HepG2 (cell line): ENCODE measurements at regions not wholly inside any gene's neighbourhood (a gene's known extent, or its start where the extent isn't known, plus 50 kb on each side); places are given as distances from the start of the nearest gene placed in this dataset.

Source experiments
- ATAC-seq: fragments of 200-7000 bp; cut with Tn5 transposase; 3 replicates; pipeline ENCODE4 v1.9.1; 2020; ENCODE audit warnings: mild to moderate bottlenecking, moderate library complexity
- BruUV-seq: library from RNA; stranded (reverse); fragments of 400-500 nt; replicated peaks from 2 replicates; lab custom pipeline; 2021; lab: Mats Ljungman, UMichigan
- CTCF ChIA-PET: fragments of 300-600 bp; formaldehyde crosslinking; extraction: SDS; loops from one replicate; lab custom pipeline; 2021; ENCODE audit warnings: low total read pairs, inconsistent platforms, low intra/inter-chr PET ratio; lab: Yijun Ruan, JAX
- POLR2A ChIA-PET: fragments of 350-600 bp; sonication (Branson Sonifier 250); formaldehyde crosslinking; loops from one replicate; lab custom pipeline; 2020; ENCODE audit warnings: antibody characterized with exemption, inconsistent platforms; lab: Yijun Ruan, JAX
- DNase-seq: peaks from one replicate; pipeline ENCODE4 v3.0.0-alpha.2; 2015; ENCODE audit warnings: low spot score
- FAIRE-seq: peaks from 3 replicates; lab custom pipeline; 2011; peaks lifted over from hg19 to GRCh38; lab: Jason Lieb, UNC
- H2AFZ ChIP-seq: one replicate; pipeline ENCODE4 v1.6.1; 2011; ENCODE audit warnings: low read length, inconsistent platforms
- H3K27ac ChIP-seq: fragments of 300-600 bp; 3 replicates; pipeline ENCODE4 v1.8.0; 2011; ENCODE audit warnings: mixed run types, mild to moderate bottlenecking, mixed read lengths, low read length, inconsistent platforms; ENCODE audit not compliant: insufficient read depth; ENCODE audit errors: extremely low read length
- H3K27me3 ChIP-seq, 2 experiments: fragments of 200-600 bp in 1 of 2; 2 replicates in 1 of 2; 3 replicates in 1 of 2; pipeline versions ENCODE4 v1.6.0 to v1.8.0; 2011; ENCODE audit warnings: low read length in 2 of 2, mild to moderate bottlenecking in 2 of 2, moderate library complexity in 2 of 2, inconsistent platforms in 1 of 2; ENCODE audit not compliant: insufficient read depth in 2 of 2, control insufficient read depth in 1 of 2
- H3K36me3 ChIP-seq, 2 experiments: fragments of 200-600 bp in 1 of 2; replicated peaks in 1 of 2; 2 replicates in 1 of 2; 3 replicates in 1 of 2; pipeline versions ENCODE4 v1.5.1 to v1.8.0; 2011; ENCODE audit warnings: low read length in 2 of 2, inconsistent platforms in 1 of 2; ENCODE audit not compliant: insufficient read depth in 2 of 2, control insufficient read depth in 1 of 2
- H3K4me1 ChIP-seq: 2 replicates; pipeline ENCODE4 v1.5.1; 2012; ENCODE audit warnings: low read length, inconsistent platforms; ENCODE audit not compliant: insufficient read depth
- H3K4me2 ChIP-seq: 2 replicates; pipeline ENCODE4 v1.6.0; 2011; ENCODE audit warnings: low read depth, low read length, inconsistent platforms
- H3K4me3 ChIP-seq, 3 experiments: fragments of 200-600 bp in 1 of 3; sonication (generic), shearing (Covaris generic) in 1 of 3; replicated peaks in 1 of 3; 2 replicates each; pipeline ENCODE4 v1.5.1; 2011 to 2016; ENCODE audit warnings: low read length in 3 of 3, inconsistent platforms in 2 of 3, low read depth in 2 of 3, mild to moderate bottlenecking in 2 of 3, control low read depth in 1 of 3, mixed read lengths in 1 of 3; ENCODE audit not compliant: insufficient read depth in 1 of 3
- H3K79me2 ChIP-seq: one replicate; pipeline ENCODE4 v1.6.1; 2011; ENCODE audit warnings: low read length, inconsistent platforms; ENCODE audit not compliant: insufficient read depth
- H3K9ac ChIP-seq: 2 replicates; pipeline ENCODE4 v1.6.0; 2011; ENCODE audit warnings: mild to moderate bottlenecking, low read depth, low read length, inconsistent platforms; ENCODE audit not compliant: insufficient read depth
- H3K9me3 ChIP-seq: 2 replicates; pipeline ENCODE4 v1.5.1; 2012; ENCODE audit warnings: mild to moderate bottlenecking, low read length
- H4K20me1 ChIP-seq: 2 replicates; pipeline ENCODE4 v1.6.0; 2011; ENCODE audit warnings: inconsistent platforms, mild to moderate bottlenecking, low read length, moderate library complexity; ENCODE audit not compliant: insufficient read depth
- AGO1 ChIP-seq: fragments of 200-400 bp; formaldehyde crosslinking; IDR thresholded peaks from 2 replicates; pipeline ENCODE4 v1.6.1; 2017; ENCODE audit warnings: mild to moderate bottlenecking, low read depth, low read length, moderate library complexity; ENCODE audit not compliant: poor library complexity, severe bottlenecking
- GFI1 ChIP-seq: sonication (generic); formaldehyde crosslinking; IDR thresholded peaks from 2 replicates; pipeline ENCODE4 v1.5.0; 2020; ENCODE audit warnings: missing genetic modification reagents, mild to moderate bottlenecking, borderline replicate concordance
- HMGA1 ChIP-seq: sonication (generic); formaldehyde crosslinking; conservative IDR thresholded peaks from 2 replicates; pipeline ENCODE4 v1.4.0; 2020; ENCODE audit warnings: missing genetic modification reagents
- KLF12 ChIP-seq: sonication (generic); formaldehyde crosslinking; IDR thresholded peaks from 2 replicates; pipeline ENCODE4 v1.4.0; 2020; ENCODE audit warnings: missing genetic modification reagents, borderline replicate concordance
- KMT2B ChIP-seq: IDR thresholded peaks from 2 replicates; pipeline ENCODE4 v1.6.1; 2016; ENCODE audit warnings: missing genetic modification reagents, missing compliant biosample characterization
- RELA ChIP-seq: sonication (generic); formaldehyde crosslinking; IDR thresholded peaks from 2 replicates; pipeline ENCODE4 v1.4.0; 2020; ENCODE audit warnings: missing genetic modification reagents
- SIN3B ChIP-seq: fragments of 150-350 bp; IDR thresholded peaks from 2 replicates; pipeline ENCODE4 v1.6.1; 2014; ENCODE audit warnings: low read length
- ZBTB20 ChIP-seq: sonication (generic); formaldehyde crosslinking; IDR thresholded peaks from 2 replicates; pipeline ENCODE4 v1.8.1; 2023; ENCODE audit warnings: missing genetic modification reagents, low read depth, mild to moderate bottlenecking, borderline replicate concordance
- ZNF432 ChIP-seq: sonication (generic); formaldehyde crosslinking; IDR thresholded peaks from 2 replicates; pipeline ENCODE4 v1.5.0; 2020; ENCODE audit warnings: missing genetic modification reagents, mild to moderate bottlenecking, borderline replicate concordance
- ZNF496 ChIP-seq: sonication (generic); formaldehyde crosslinking; IDR thresholded peaks from 2 replicates; pipeline ENCODE4 v1.8.1; 2023; ENCODE audit warnings: mild to moderate bottlenecking, moderate library complexity, missing genetic modification reagents; ENCODE audit not compliant: insufficient replicate concordance
- ZNF629 ChIP-seq: sonication (generic); formaldehyde crosslinking; conservative IDR thresholded peaks from 2 replicates; pipeline ENCODE4 v1.5.0; 2020; ENCODE audit warnings: missing genetic modification reagents
- ZNF790 ChIP-seq: sonication (generic); formaldehyde crosslinking; IDR thresholded peaks from 2 replicates; pipeline ENCODE4 v1.8.0; 2022; ENCODE audit warnings: missing genetic modification reagents, mild to moderate bottlenecking, borderline replicate concordance
- WGBS: methylation state at CpG from one replicate; pipeline ENCODE4 v1.1.6; 2017; ENCODE audit warnings: low lambda C conversion rate; 5-methylcytosine and 5-hydroxymethylcytosine counted together
- in situ Hi-C: cut with HindIII; loops from 2 replicates; pipeline ENCODE4 v1.10.0; 2017; ENCODE audit warnings: low pct_unique_long_range_greater_than_20kb; ENCODE audit not compliant: extremely low pct_ligation_motif_present
- intact Hi-C: fragments of 100-400 bp; cut with micrococcal nuclease; formaldehyde crosslinking; loops from one replicate; pipeline ENCODE4 v1.10.0; 2022; ENCODE audit not compliant: unreplicated experiment
- TF ChIP-seq, protein P1 (sequence below): sonication (generic); formaldehyde crosslinking; IDR thresholded peaks from 2 replicates; pipeline ENCODE4 v1.5.1; 2020; ENCODE audit warnings: mild to moderate bottlenecking, missing genetic modification reagents
- TF ChIP-seq, protein P2 (sequence below): sonication (generic); formaldehyde crosslinking; IDR thresholded peaks from 2 replicates; pipeline ENCODE4 v1.4.0; 2020; ENCODE audit warnings: missing genetic modification reagents
- TF ChIP-seq, protein P3 (sequence below): sonication (generic); formaldehyde crosslinking; IDR thresholded peaks from 2 replicates; pipeline ENCODE4 v1.8.0; 2022; ENCODE audit warnings: missing genetic modification reagents, mild to moderate bottlenecking, inconsistent platforms, borderline replicate concordance

DNA sequence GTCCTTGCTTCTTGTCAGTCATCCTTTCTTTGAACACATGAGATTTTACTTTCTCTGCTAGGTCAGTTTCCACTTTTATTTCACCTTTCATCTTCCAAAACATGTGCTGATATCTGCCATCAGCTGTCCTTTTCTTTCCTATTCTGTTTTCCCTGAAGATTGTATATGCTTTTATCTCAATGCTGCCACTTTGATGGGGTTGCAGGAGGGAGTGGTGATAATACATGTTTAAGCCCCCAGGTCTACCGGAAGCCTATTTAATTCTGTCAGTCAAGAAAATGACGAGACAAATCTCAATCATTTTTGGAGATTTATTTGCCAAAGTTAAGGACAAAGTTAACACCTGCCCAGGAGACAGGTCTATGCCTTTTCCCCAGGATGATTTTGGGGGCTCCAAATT, 73.8 kb downstream of the MRPL32 start (continued):
- TF ChIP-seq, protein P1, sequence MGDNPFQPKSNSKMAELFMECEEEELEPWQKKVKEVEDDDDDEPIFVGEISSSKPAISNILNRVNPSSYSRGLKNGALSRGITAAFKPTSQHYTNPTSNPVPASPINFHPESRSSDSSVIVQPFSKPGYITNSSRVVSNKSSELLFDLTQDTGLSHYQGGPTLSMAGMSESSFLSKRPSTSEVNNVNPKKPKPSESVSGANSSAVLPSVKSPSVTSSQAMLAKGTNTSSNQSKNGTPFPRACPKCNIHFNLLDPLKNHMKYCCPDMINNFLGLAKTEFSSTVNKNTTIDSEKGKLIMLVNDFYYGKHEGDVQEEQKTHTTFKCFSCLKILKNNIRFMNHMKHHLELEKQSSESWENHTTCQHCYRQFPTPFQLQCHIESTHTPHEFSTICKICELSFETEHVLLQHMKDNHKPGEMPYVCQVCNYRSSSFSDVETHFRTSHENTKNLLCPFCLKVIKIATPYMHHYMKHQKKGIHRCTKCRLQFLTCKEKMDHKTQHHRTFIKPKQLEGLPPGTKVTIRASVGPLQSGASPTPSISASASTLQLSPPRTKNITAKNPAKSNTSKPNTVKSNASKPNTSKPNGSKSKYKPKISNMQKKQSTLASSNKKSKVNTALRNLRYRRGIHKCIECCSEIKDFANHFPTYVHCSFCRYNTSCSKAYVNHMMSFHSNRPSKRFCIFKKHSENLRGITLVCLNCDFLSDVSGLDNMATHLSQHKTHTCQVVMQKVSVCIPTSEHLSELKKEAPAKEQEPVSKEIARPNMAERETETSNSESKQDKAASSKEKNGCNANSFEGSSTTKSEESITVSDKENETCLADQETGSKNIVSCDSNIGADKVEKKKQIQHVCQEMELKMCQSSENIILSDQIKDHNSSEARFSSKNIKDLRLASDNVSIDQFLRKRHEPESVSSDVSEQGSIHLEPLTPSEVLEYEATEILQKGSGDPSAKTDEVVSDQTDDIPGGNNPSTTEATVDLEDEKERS, result no peak
- TF ChIP-seq ZBTB20, result no peak
- no peak for TF ChIP-seq KMT2B

DNA sequence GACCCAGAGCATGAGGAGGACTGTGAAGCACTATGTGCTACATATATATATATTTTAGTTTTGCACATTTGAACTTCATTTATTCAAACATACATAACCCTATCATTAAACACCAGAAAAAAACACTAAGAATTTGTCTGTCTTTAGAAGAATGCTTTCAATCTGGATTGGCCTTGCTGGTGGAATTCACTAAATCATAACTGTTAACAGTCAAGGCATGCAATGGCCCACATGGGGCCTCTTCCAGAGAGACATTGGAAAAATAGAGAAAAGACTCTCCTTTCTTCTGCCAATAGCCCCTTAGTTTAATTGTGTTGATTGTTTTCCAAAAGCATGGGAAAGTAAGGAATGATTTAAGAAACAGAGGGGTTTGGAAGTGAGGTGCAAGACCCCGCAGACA, 77.9 kb downstream of the MRPL32 start:
- POLR2A ChIA-PET, result no interaction called here
- Histone ChIP-seq H3K9me3 (no peaks in the 10 kb centered on the region), H3K4me1 (no peaks in the 10 kb centered on the region), H3K4me3 (no peak overlapping the region), H3K36me3 (no peaks in the 10 kb centered on the region), H3K27ac (no peak overlapping the region), H2AFZ (no peak overlapping the region), H3K4me2 (no peak overlapping the region), H3K27me3 (no peaks in the 10 kb centered on the region), H3K79me2 (no peaks in the 10 kb centered on the region), H4K20me1 (no peaks in the 10 kb centered on the region), H3K9ac (no peak overlapping the region)
- no peak for FAIRE-seq
- 0% methylated on average over 1 of the region's 1 CpG for WGBS
- CTCF ChIA-PET, result no interaction called here
- no peak for DNase-seq
- no peak for ATAC-seq
- no TSS peak for BruUV-seq
- intact Hi-C loops, result no loop called here
- in situ Hi-C loops, result no loop called here
- TF ChIP-seq, protein P2, sequence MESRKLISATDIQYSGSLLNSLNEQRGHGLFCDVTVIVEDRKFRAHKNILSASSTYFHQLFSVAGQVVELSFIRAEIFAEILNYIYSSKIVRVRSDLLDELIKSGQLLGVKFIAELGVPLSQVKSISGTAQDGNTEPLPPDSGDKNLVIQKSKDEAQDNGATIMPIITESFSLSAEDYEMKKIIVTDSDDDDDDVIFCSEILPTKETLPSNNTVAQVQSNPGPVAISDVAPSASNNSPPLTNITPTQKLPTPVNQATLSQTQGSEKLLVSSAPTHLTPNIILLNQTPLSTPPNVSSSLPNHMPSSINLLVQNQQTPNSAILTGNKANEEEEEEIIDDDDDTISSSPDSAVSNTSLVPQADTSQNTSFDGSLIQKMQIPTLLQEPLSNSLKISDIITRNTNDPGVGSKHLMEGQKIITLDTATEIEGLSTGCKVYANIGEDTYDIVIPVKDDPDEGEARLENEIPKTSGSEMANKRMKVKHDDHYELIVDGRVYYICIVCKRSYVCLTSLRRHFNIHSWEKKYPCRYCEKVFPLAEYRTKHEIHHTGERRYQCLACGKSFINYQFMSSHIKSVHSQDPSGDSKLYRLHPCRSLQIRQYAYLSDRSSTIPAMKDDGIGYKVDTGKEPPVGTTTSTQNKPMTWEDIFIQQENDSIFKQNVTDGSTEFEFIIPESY (CRISPR knock-in tag), result no peak
- TF ChIP-seq RELA (CRISPR knock-in tag), result no peak
- no peak for TF ChIP-seq AGO1
- no peak for TF ChIP-seq ZNF790 (CRISPR knock-in tag)
- TF ChIP-seq HMGA1 (CRISPR knock-in tag), result no peak
- TF ChIP-seq ZNF496, result no peak
- no peak for TF ChIP-seq ZNF629 (CRISPR knock-in tag)
- no peak for TF ChIP-seq ZNF432
- no peak for TF ChIP-seq SIN3B
- TF ChIP-seq KLF12, result no peak
- TF ChIP-seq, protein P3, sequence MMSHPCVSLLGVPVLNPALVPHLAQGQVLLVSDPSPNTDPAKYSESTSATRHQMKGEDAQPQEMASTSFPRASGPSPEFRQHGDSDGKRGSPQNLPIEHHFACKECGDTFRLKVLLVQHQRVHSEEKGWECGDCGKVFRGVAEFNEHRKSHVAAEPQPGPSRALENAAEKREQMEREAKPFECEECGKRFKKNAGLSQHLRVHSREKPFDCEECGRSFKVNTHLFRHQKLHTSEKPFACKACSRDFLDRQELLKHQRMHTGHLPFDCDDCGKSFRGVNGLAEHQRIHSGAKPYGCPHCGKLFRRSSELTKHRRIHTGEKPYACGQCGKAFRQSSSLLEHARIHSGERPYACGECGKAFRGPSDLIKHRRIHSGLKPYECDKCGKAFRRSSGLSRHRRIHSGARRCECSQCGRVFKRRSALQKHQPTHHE (CRISPR knock-in tag), result no peak
- no peak for TF ChIP-seq GFI1 (CRISPR knock-in tag)
